HFFc6 (cell line): ENCODE measurements at regions not wholly inside any gene's neighbourhood (a gene's known extent, or its start where the extent isn't known, plus 50 kb on each side); places are given as distances from the start of the nearest gene placed in this dataset.
"Not testable (repeated sequence)": the region's sequence is repeated elsewhere in the genome, so short reads cannot be mapped to it uniquely, and the experiment has no call there.

Experiments
- DNase-seq: peaks from one replicate; pipeline ENCODE4 v3.0.0-alpha.2; 2018
- H3K27ac Mint-ChIP-seq: 2 replicates; pipeline ENCODE4 v1.8.0; 2020; ENCODE audit warnings: mild to moderate bottlenecking, mixed read lengths
- H3K27me3 Mint-ChIP-seq: 2 replicates; pipeline ENCODE4 v1.8.0; 2021; ENCODE audit warnings: mild to moderate bottlenecking, moderate library complexity, mixed read lengths; ENCODE audit not compliant: insufficient read depth
- H3K36me3 Mint-ChIP-seq: 2 replicates; pipeline ENCODE4 v1.8.0; 2021; ENCODE audit warnings: low read depth, mixed read lengths
- H3K4me1 Mint-ChIP-seq: 2 replicates; pipeline ENCODE4 v1.8.0; 2020; ENCODE audit warnings: low read depth, mixed read lengths
- H3K4me3 Mint-ChIP-seq: 2 replicates; pipeline ENCODE4 v1.8.0; 2020; ENCODE audit warnings: mild to moderate bottlenecking, moderate library complexity, mixed read lengths
- H3K9me3 Mint-ChIP-seq: 2 replicates; pipeline ENCODE4 v1.8.0; 2020; ENCODE audit warnings: mild to moderate bottlenecking, mixed read lengths
- CTCF ChIP-seq: fragments of 200-600 bp; sonication (generic); IDR thresholded peaks from 2 replicates; pipeline ENCODE4 v1.5.0; 2021; ENCODE audit warnings: antibody characterized with exemption, mild to moderate bottlenecking

- Mint-ChIP-seq H3K9me3 (peaks cover 19% of the 10 kb centered on the region), H3K36me3 (peaks cover 25% of the 10 kb centered on the region), H3K4me1 (peaks cover 11% of the 10 kb centered on the region), H3K4me3 (no peak overlapping the region), H3K27ac (no peak overlapping the region), H3K27me3 (no peaks in the 10 kb centered on the region; the same call in 1 of the 2 replicates)
- TF ChIP-seq CTCF, result no peak
- no peak for DNase-seq
Measured at GRCh38 chr3:105974381-105974780, 105.6 kb upstream of the CBLB start.

DNA sequence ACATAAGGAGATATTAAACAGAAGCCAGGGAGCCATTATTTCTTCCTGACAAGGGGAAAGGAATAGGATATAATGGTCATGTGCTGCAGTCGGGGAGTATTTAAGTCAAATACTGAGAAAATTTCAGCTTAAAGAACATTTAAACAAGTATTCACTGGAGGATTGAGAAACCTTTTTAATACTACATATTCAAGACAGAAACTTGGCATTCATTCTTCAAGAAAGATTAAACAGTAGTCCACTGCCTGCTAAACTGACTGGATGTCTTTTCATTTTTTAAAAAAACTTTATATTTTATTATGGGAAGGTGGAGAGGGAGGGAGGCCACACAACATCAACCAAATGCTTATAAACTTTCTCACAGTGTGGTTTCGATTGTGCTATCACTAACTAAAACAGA is 107.4 kb upstream of the CBLB start:
- no peak for DNase-seq
- peaks cover 17% of the 10 kb centered on the region for H3K4me1 Mint-ChIP-seq
- no peak overlapping the region for H3K27ac Mint-ChIP-seq
- H3K27me3 Mint-ChIP-seq, result no peaks in the 10 kb centered on the region; the same call in 1 of the 2 replicates
- TF ChIP-seq CTCF, result no peak
- H3K4me3 Mint-ChIP-seq, result no peak overlapping the region
- H3K36me3 Mint-ChIP-seq, result peaks cover 13% of the 10 kb centered on the region
- peaks cover 13% of the 10 kb centered on the region for H3K9me3 Mint-ChIP-seq

GRCh38 chr3:105979961-105980360 is 111.1 kb upstream of the CBLB start:
- H3K4me1 Mint-ChIP-seq, result peaks cover 22% of the 10 kb centered on the region
- H3K9me3 Mint-ChIP-seq, result peaks cover 14% of the 10 kb centered on the region
- no peak for TF ChIP-seq CTCF
- no peak for DNase-seq
- H3K4me3 Mint-ChIP-seq, result no peak overlapping the region; the same call in 1 of the 2 replicates
- peaks cover 14% of the 10 kb centered on the region for H3K36me3 Mint-ChIP-seq
- no peaks in the 10 kb centered on the region; the same call in 1 of the 2 replicates for H3K27me3 Mint-ChIP-seq
- no peak overlapping the region for H3K27ac Mint-ChIP-seq

DNA sequence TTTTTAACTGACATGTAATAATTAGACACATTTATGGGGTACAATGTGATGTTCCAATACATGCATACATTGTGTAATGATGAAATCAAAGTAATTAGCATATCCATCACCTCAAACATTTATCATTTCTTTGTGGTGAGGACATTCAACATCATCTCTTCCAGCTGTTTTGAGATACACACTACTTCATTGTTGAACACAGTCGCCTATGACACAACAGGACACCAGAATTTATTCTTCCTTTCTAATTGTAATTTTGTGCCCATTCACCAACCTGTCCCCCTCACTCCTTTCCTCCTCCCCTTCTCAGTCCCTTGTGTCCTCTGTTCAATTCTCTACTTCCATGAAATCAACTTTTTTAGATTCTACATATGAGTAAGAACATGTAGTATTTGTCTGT is 113.4 kb upstream of the CBLB start:
- Mint-ChIP-seq H3K27ac (no peak overlapping the region), H3K4me1 (peaks cover 28% of the 10 kb centered on the region), H3K9me3 (peaks cover 14% of the 10 kb centered on the region), H3K36me3 (peaks cover 14% of the 10 kb centered on the region), H3K4me3 (no peak overlapping the region), H3K27me3 (no peaks in the 10 kb centered on the region; the same call in 1 of the 2 replicates)
- TF ChIP-seq CTCF, result no peak
- no peak for DNase-seq

- no peak overlapping the region for H3K4me3 Mint-ChIP-seq
- DNase-seq, result no peak
- peaks cover 14% of the 10 kb centered on the region for H3K9me3 Mint-ChIP-seq
- H3K27ac Mint-ChIP-seq, result no peak overlapping the region
- H3K36me3 Mint-ChIP-seq, result peaks cover 14% of the 10 kb centered on the region
- no peaks in the 10 kb centered on the region; the same call in 1 of the 2 replicates for H3K27me3 Mint-ChIP-seq
- peaks cover 39% of the 10 kb centered on the region for H3K4me1 Mint-ChIP-seq
- TF ChIP-seq CTCF, result no peak
Measured at GRCh38 chr3:105984837-105985236, 116.0 kb upstream of the CBLB start.

DNA sequence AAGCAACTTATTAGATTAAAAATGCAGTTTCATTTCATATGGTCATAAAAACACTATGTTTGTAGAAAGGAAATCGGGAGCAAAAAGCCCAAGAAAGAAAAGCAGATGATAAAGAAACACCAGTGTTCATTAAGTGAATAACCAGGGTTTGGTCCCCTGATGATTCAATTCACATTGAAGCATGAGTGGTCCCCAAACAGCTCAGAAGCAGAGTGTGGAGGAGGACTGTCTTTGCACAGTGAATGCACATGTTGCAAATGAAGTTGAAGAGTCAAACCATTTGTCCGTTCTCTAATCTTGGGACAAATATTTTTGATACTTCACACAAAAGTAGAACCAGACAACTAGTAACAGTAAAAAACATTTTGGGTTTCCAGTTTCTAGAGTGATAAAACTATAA is 117.5 kb upstream of the CBLB start:
- H3K27me3 Mint-ChIP-seq, H3K27ac Mint-ChIP-seq, H3K4me3 Mint-ChIP-seq, DNase-seq: not testable (repeated sequence)
- Mint-ChIP-seq H3K4me1 (peaks cover 29% of the 10 kb centered on the region), H3K9me3 (peaks cover 14% of the 10 kb centered on the region), H3K36me3 (peaks cover 20% of the 10 kb centered on the region)
